ENCODE measurements at regions not wholly inside any gene's neighbourhood (a gene's known extent, or its start where the extent isn't known, plus 50 kb on each side); places are given as distances from the start of the nearest gene placed in this dataset.

DNA sequence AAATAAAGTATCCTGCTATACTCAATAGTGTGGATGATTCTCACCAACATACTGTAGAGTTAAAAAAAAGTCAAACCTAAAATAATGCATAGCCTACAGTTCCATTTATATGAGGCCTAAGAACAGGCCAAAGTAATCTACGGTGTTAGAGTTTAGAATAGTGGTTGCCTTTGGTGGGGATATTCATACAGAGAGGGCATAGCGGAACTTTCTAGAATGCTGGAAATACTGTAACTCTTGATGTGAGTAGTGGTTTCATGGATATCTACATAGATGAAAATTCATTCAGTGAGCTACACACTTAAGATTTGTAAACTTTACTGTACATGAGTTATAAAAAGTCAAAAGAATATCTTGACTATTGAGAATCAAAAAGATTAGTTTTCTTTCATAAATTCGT is 349.9 kb upstream of the NFE2L3 start:
- TF ChIP-seq CTCF (IDR thresholded peaks at IDR 0.05; ENCODE audit: low read depth, low read length) (no peak), EZH2phosphoT487 (IDR thresholded peaks at IDR 0.05; ENCODE audit: low read depth) (no peak)

Data from OCI-LY3 (cell line).